8988T (cell line): ENCODE measurements at regions not wholly inside any gene's neighbourhood (a gene's known extent, or its start where the extent isn't known, plus 50 kb on each side); places are given as distances from the start of the nearest gene placed in this dataset.

ENCODE experiments used
- DNase-seq: peaks from one replicate; pipeline ENCODE4 v3.0.0; 2011

DNA sequence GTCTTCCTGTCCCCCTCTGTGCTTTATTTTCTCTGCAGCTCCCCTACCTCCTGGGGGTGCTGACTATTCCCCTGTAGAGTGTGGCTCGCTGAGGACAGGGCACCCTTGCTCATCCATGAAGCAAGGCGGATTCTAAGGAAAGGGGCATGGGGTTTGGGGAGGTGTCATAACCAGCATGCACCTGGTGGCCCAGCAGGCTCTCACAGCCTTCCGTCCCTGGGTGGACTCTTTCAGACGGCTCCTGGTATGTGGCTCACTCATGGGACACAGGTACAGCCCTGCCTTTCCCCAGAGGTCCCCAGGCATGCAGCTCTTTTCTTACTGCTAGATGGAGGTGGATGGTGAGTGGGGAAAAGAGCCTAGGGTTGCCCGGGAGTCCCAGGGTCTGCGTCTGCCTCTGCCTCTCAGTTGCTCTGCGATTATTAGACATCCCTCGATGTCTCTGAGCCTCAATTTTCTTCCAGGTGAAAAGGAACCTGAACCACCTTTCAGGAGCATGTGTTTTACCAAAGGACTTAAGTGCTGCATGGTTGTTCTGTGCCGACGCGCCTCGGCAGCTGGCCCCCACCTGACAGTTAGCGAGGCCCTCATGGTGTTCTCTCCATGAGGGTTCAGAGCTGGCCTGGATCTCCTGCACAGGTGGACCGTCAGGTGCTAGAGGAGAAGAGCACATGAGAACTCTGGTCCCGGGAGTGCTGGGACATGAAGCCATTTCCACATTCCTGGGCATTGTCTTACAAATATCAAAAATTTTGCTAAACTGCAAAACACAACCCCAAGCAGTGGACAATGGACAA, 172.5 kb upstream of the SHH start:
- no peak for DNase-seq

DNA sequence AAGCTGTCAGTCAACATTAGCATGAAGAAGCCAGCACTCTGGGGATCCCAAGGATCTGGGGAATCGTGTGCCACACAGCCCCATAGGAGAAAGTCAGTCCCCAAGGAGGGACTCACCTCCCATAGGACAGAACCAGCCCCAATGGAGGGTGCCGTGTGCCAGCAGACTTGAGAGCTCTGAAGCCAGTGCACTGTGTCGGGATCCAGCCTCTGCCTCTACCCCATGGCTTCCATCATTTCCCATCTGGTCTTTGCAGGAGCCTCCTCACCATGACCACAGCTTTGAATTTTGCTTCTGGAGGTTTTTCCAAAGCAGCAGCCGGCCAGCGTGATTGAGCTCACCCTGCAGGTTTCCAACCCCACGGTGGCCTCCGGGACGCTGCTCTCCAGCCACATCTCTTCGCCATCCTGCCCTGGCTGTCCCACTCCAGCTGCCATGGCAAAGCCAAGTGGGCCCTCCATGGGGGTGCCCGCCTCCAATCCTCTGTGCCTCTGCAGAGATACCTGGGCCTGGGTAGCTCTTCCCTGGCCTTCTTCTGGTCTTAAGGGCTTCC, 171.8 kb upstream of the SHH start:
- no peak for DNase-seq

DNA sequence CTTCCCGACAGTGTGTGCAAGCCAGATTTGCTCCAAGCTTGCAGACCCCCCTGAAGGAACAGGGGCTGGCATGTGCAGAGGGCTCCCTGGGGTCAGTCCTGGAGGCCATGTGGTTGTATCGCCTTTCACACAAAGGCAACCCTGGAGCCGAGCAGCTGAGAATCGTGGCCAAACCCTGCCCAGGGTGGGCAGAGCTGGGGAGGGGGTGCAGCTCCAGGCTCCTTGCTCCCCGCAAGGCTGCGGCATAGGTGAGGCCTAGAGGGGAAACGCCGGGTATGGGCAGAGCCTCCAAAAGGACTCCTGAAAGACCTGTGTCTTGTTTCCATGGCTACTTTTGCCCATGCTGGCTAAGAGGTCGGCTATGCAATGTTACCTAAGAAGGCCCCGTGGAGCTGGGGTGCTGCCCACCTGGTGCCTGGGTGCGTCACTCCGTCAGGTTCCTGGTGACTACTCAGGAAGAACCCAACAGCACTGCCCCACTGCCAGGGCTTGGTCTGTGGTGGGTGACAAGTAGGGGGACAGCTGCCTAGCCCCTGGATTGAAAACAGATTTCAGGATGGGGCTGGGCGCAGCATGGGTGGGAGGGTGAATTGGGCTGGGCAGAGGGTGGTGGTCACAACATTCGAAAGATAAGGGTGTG, 171.0 kb upstream of the SHH start:
- no peak for DNase-seq

DNA sequence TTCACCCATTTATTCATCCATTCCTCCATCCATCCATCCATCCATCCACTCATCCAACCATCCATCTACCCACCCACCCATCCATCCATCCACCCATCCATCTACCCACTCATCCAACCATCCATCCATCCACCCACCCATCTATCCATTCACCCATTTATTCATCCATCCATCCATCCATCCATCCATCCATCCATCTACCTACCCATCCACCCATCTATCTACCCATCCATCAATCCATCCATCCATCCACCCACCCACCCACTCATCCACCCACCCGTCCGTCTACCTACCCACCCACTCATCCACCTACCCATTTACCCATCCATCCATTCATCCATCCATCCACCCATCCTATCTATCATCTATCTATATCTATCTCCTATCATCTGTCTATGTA, 169.4 kb upstream of the SHH start:
- no peak for DNase-seq

DNA sequence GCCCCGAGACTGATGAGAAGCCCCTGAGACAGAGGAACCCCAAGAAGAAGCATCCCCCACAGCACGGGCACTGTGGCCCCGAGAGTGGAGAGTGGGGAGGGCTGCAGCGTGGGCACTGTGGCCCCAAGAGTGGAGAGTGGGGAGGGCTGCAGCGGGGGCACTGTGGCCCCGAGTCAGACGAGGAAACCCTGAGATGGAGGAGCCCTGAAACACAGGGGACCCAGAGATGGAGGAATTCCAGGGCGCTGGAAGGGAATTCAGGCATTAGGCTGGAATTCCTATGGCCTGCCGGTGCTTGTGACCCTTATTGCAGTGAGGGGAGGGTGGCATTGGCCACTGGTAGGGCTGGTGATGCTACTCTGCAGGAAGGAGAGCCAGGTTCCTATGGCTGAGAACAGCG, 168.6 kb upstream of the SHH start:
- no peak for DNase-seq

DNA sequence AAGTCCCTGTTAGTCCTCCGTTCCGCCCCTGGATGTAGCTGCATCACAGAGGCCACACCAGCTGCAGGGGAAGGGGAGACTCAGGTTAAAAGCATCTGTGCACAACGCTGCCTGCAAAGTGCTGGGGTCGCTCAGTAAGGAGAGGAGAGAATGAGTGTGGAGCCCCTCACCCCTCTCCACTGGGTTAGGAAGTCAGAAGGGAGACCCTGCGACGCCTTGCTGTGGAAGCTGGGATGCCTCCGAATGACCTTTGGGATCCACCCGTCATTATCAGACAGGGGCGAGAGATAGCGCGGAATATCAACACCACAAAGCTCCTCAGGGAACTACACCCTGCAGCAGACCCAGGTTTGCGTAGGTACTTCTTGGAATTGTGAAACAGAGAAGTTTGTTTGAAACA, 167.7 kb upstream of the SHH start:
- DNase-seq: no peak

DNA sequence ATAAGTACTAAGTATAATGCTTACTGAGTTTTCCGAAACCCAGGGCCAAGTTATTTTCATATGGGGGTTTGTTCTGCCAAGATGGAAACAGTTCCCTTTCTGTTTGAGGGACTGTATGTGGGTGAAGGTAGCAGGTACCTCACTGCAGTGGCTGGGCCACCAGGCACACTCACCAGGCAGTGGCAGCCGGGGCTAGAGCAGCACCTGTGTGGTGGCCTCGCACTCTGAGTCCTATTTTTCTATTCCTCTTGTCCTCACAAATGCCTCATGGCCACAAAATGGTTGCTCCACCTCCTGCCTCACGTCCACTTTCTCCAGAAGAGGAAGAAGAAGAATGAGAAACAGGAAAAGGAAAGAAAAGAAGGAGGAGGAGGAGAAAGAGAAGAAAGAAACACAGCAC, 167.3 kb upstream of the SHH start:
- no peak for DNase-seq

DNA sequence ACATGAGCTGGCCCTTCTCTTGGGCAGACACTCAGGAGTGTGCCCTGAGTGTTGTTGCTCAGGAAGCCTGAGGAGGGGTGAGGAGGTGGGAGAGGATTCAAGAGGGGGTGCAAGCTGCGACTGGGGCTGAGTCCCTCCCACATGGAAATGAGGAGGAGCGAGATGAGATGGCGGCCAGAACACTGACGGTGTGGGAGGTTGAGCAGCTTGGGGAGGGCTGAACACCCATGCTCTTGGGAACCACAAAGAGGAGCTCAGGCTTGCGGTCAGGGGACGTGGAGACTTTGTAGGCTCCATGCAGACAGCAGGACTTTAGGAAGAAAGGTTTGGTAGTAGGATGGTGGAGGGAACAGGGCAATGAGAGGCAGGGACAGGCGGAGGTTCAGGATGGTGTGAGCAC, 163.2 kb upstream of the SHH start:
- DNase-seq: no peak

DNA sequence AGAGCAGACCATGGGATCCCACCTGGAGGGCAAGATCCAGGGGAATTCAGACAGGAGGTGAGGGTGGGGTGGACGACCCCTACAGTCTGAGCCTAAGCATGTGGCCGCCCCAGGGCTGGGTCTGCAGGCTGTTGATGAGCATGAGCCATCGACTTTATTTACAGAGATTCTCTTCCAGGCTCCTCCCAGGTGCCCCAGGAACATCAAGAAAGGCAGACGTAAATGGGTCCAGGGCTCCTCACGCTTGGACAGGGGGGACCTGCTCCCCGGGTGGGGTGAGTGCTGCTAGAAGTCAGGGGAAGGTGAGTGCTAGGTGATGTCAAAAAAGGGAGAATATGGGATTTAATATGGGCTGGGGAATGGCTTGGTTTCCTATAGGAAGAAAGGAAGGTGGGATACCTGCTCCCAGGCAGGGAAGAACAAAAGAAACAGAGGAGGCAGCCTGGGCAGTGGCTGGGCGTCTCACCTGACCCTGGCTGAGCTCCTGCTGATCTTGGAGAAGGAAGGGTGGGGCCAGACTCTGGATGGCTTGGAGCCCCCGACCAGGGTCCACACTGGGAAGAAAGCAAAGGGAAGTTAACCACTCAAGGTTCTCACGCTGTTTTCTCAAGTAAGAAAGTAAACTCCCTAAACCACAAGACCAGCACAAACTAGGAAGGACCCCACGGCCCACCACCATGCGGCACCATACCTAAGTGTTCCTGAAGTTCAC, 162.1 kb upstream of the SHH start:
- DNase-seq: no peak

DNA sequence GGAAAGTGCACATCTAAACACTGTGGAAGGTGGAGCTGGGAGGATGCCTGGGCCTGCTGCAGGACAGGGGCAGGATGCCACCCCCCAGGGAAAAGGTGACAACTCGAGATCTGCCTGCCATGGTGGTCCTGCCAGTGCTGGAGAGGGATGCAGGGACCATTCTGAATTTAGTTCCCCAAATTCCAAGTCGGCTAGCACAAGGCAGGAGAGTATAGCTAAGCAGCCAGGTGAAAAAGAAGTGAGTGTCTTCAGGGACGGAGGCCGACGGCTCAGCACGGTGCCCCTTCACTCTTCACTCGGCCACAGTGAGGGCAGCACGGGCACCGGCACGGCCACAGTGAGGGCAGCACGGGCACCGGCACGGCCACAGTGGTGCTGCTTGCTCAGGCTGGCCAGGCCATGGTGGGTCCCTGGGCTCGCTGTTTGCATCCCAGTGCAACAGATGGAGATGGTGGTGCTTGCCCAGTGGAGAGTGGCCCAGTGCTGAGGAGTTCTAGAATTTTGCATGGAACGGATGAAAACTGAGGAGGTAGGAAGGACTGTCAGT, 161.3 kb upstream of the SHH start:
- no peak for DNase-seq

DNA sequence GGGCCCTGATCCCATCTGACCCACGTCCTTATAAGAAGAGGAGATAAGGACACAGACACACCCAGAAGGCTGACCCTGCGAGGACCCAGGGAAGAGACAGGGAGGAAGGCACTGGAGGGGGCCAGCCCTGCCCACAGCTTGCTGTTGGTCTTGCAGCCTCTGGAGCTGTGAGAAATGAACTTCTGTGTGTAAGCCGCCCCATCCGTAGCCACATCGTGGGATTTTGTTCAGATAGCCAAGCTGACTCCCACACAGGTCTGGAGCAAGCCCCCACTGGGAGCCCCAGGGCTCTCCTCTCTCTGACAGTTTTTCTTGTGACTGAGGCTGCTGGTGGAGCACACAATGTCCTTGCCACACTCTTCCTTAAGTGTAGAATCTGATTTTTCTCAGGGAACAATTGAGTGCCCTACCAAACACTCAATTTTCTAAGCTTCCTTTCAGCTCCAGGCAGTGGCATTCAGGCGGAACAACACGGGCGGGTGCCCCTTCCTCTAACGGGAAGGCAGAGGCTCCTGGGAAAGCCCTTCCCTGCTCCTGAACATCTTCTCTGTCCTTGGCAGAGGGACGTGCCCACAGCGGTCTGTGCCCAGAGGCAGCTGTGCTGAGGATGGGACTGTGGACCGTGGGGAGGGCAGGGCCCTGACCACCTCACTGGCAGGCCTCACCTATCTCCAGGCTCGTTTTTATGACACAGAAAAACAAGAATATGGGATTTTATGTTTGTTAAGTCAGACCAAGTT, 160.6 kb upstream of the SHH start:
- no peak for DNase-seq

DNA sequence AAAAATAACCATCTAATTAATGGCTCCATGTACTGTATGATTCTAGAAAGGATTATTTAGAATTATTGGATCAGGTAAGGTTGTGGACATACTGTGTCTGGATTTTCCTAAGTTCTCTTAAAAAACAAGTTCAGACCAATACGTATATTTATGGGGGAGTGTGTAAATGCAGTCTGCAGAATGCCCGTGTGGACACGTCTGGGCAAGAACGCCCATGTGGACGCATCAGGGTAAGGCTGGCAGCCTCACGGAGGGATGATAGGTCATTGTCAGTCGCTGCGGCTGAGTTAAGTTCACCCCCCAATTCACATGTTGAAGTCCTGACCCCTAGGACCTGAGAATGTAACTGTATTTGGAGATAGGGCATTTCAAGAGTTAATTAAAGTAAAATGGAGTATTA, 160.0 kb upstream of the SHH start:
- no peak for DNase-seq

DNA sequence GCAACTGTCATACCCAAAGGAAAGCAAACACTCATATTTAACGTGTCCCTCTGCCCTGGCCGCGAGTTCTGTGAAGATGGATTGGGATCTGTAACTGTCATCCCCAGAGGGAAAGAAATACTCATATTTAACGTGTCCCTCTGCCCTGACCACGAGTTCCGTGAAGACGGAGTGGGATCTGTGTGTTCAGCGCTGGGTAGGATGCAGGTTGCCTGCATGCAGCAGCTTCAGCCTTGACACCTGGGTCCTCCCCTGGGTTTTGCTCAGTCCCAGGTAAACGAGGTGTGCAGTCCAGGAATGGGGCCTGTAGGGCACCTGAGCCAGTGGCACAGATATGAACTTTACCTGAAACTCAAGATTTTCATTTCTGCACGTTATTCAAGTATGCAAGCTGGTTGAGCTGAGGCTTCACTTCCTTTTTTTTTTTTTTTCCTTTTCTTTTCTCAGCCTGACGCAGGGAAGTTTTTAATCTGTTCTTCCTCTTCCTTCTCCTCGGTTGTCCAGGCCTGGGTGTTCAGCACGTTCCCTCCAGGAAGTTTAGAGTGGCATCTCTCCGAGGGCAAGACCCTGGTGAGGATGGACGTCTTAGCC, 159.0 kb upstream of the SHH start:
- no peak for DNase-seq

DNA sequence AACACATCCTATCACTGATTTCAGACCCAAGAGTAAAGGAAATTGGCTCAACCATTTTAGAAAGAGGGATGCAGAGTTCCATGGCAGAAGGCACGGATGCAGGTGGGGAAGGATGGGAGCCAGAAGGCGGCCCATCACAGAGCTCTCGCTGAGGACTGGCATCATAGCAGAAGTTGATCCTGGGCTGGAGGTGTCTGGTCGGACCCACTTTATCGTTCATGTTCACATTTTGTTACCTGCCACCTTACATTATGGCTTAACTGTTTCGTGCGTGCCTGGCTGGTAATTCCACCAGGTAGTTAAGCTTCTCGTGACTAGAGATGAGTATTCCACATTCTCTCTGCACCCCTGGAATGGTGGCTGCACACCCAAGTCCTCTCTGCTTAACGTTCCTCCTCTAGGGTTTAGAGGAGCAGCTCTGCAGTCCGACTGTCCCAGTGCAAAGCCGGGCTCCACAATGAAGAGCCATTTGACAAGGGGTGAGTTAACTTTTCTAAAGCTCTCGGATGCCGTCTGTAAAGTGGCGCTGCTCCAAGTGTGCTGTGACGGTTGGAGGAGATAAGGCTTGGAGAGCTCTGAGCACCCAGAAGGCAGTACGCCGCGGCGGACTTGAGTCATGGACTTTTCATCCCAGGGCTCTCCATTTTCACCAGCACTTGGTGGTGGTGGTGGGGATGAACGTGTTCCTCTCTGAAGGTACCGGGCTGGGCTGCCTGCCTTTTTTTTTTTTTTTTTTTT, 157.1 kb upstream of the SHH start:
- DNase-seq: no peak

DNA sequence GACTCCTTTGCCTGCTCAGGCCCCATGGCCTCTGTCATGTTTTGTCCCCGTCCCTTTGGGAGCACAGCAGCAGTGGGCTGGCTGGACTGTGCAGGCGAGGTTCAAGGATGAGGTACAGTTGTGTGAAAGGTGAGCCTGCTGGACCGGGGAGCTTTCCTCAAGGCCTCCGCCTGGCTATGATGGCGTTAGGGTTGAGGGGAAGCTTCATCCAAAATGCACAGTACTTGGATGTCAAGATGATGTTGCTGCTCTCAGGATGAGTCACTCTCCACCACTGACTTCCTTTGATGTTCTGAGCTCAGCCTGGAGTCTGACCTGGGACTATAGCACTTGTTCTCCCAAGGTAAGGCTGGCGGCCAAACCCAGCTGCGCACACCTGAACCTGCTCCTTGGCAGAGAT, 152.7 kb upstream of the SHH start:
- DNase-seq: no peak

DNA sequence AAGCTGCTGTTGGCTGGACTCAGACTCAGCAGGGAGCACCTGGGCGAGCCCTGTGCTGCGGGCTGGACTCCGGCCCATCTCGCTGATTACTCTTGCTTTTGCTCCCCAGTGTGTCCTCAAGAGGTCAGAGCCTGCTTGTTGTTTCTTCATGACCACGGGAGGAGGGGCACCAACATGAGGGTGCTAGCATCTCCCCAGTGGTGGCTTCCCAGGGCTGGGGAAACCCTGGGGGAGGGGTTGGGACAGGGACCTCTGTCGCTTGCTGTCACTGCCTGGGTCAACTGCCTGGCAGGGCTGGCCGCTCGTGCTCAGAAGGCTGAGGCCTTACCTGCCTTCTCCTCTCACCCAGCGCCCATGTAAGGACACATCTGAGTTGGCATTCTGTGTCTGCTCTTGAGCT, 152.3 kb upstream of the SHH start:
- DNase-seq: no peak

DNA sequence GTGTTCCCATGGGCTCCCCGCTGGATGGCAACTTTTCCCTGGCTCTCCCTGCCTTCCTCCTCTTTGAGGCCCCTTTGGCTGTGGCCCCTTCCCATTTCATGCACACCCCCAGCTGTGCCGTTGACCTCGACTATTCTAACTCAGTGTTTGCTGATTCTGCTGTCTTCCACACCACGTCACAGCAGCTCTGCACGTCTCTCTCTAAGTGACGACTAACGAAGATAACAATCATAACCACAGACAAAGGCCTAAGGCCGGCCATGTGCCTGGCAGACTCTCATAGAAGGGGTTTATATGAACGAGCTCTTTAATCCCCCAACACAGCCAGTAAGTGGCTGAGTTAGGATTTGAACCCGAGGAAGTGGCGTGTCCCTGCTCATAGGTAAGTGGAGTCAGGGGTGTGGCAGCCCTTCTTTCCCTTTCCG, 151.5 kb upstream of the SHH start:
- DNase-seq: no peak

DNA sequence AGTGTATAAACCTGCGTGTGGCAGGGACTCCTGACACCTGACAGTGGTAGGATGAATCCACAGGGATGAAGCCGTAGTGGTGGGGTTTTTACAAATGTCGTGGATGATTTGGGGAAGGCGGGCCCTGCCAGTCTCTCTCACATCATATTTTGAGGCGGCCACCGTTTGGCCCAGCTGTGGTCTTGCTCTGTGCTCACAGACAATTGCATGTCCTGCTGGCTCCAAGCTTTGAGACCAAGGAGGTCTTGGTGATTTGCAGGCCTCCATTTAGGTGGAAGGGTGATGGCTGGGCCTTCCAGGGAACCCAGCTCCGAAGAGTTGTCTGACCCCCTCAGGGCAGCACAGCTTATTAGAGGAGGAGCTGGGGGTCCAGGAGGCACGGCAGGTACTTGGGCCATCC, 151.1 kb upstream of the SHH start:
- DNase-seq: no peak

DNA sequence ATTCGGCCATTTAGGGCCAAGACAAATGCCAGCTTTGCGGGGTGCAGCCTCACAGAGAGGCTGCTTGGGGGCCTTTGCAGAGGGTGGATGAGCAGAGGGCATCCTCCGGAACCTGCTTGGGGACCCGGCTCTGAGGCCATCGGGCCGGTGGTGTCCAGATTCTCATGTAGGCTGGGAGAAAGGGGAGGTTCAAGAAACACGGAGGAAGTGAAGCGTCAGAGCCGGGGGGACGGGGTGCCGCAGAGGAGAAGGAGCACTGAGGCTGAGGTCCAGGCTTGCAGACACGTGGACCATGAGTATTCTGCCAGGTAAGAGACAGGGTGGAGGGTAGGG, 150.7 kb upstream of the SHH start:
- DNase-seq: no peak

DNA sequence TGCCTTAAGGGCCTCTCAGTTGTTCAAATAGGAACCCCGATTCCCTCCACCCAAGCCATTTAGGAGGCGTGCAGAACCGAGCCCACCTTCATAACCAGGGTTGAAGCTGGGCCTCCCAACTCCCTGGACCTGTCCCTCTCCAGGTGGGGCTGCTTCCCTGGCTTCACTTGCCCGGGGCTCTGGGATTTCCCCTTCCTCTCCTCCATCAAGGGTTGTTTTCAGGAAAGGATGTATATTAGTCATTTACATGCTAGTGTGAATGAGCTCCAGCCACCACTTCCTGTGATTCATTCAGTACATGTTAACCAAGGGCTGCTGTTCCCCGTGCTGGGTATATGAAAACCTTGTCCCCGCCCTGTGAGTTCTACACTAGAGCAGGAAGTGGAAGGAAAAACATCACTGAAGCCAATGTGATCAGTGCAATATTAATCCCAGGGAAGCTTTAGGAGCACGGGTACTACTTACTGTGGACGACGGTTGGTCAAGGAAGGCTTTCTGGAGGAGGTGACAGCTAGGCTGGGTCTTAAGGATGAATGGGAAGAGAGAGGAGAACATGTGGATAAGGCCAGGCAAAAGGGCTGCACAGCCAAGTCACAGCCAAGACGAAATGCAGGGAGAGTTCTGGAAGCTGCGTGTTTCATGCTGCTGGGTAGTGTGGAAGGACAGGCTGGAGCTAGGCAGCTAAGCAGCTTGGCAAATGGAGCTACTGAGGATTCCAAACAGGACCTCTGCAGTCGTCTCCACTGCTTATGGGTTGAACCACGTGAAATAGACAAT, 150.1 kb upstream of the SHH start:
- no peak for DNase-seq
